PC-9 (cell line): ENCODE measurements at regions not wholly inside any gene's neighbourhood (a gene's known extent, or its start where the extent isn't known, plus 50 kb on each side); places are given as distances from the start of the nearest gene placed in this dataset.

Experiments
- BruUV-seq: library from RNA; stranded (reverse); fragments of 400-500 nt; replicated peaks from 2 replicates; lab custom pipeline; 2021; lab: Mats Ljungman, UMichigan
- CTCF ChIA-PET: fragments of 300-600 bp; sonication (Branson Sonifier 250); formaldehyde crosslinking; loops from one replicate; lab custom pipeline; 2022; ENCODE audit warnings: antibody characterized with exemption; lab: Charles Lee
- POLR2A ChIA-PET: fragments of 300-600 bp; sonication (Branson Sonifier 250); formaldehyde crosslinking; loops from one replicate; lab custom pipeline; 2022; ENCODE audit warnings: antibody characterized with exemption; ENCODE audit not compliant: unreplicated experiment; lab: Charles Lee
- DNase-seq, 2 experiments: peaks; one replicate each; pipeline versions ENCODE4 v3.0.0 to v3.0.0-alpha.2; 2015 to 2022; ENCODE audit warnings: mixed read lengths in 1 of 2
- H2AFZ ChIP-seq: fragments of 200-600 bp; sonication (generic); 2 replicates; pipeline ENCODE4 v1.8.1; 2017; ENCODE audit warnings: antibody characterized with exemption
- H3F3A ChIP-seq: fragments of 200-600 bp; sonication (generic); 2 replicates; pipeline ENCODE4 v1.8.1; 2017; ENCODE audit warnings: antibody characterized with exemption, mild to moderate bottlenecking, low read depth; ENCODE audit not compliant: insufficient read depth
- H3K27ac ChIP-seq: fragments of 200-600 bp; sonication (generic); 2 replicates; pipeline ENCODE4 v1.6.1; 2016; ENCODE audit warnings: mixed run types
- H3K27me3 ChIP-seq: fragments of 200-600 bp; sonication (generic); 2 replicates; pipeline ENCODE4 v1.6.1; 2016; ENCODE audit warnings: low read depth, mixed run types; ENCODE audit not compliant: insufficient read depth
- H3K36me3 ChIP-seq: fragments of 200-600 bp; sonication (generic); 2 replicates; pipeline ENCODE4 v1.6.1; 2016; ENCODE audit warnings: low read depth, mixed run types
- H3K4me1 ChIP-seq: fragments of 200-600 bp; sonication (generic); replicated peaks from 2 replicates; pipeline ENCODE4 v1.6.1; 2016; ENCODE audit warnings: mixed run types; ENCODE audit not compliant: insufficient read depth
- H3K4me2 ChIP-seq: fragments of 200-600 bp; sonication (generic); 2 replicates; pipeline ENCODE4 v1.6.1; 2017; ENCODE audit warnings: mixed run types
- H3K4me3 ChIP-seq: fragments of 200-600 bp; sonication (generic); 2 replicates; pipeline ENCODE4 v1.6.1; 2016; ENCODE audit warnings: mixed run types
- H3K79me2 ChIP-seq: fragments of 200-600 bp; sonication (generic); 2 replicates; pipeline ENCODE4 v1.6.1; 2017; ENCODE audit warnings: low read depth, mixed run types
- H3K9me2 ChIP-seq: fragments of 200-600 bp; sonication (generic); 2 replicates; pipeline ENCODE4 v1.8.1; 2017; ENCODE audit warnings: mild to moderate bottlenecking; ENCODE audit not compliant: insufficient read depth
- H3K9me3 ChIP-seq: fragments of 200-600 bp; sonication (generic); 2 replicates; pipeline ENCODE4 v1.8.1; 2016; ENCODE audit warnings: low read depth; ENCODE audit not compliant: insufficient read depth
- H4K20me1 ChIP-seq: fragments of 200-600 bp; sonication (generic); 2 replicates; pipeline ENCODE4 v1.8.1; 2017; ENCODE audit not compliant: insufficient read depth
- EZH2 ChIP-seq: fragments of 200-600 bp; sonication (generic); IDR thresholded peaks from 2 replicates; pipeline ENCODE4 v1.8.0; 2017; ENCODE audit warnings: antibody characterized with exemption, low read depth
- intact Hi-C: fragments of 100-400 bp; cut with micrococcal nuclease; formaldehyde crosslinking; loops from one replicate; pipeline ENCODE4 v1.10.0; 2022; ENCODE audit not compliant: unreplicated experiment
- TF ChIP-seq, protein P1 (sequence below): fragments of 200-600 bp; sonication (generic); conservative IDR thresholded peaks from 2 replicates; pipeline ENCODE4 v1.6.1; 2017; ENCODE audit warnings: mixed run types, antibody characterized with exemption, mild to moderate bottlenecking, moderate library complexity

DNA sequence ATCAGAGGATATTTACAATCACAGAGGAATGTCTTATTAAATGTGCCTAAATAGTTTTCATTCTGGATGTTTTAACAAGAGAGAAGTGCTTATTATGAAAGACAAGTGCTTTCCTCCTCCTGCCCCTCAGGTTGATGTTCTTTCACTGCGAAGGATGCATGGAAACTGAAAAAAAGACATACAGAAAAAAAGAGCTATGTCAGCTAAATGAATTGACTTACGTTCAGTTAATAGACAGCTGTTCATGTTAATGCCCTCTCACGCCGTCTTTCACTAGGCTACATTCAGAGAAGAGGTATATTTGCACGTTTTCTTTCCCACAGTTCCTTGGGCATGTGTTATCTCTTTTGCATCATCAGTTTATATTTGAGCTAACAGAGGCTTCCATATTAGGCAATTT lies 821.8 kb upstream of the PCDH9 start:
- no peak overlapping the region for H3K27ac ChIP-seq
- no peaks in the 10 kb centered on the region for H3K4me1 ChIP-seq
- no peaks in the 10 kb centered on the region for H3K9me2 ChIP-seq
- ChIA-PET CTCF (no interaction called here), POLR2A (no interaction called here)
- no peaks in the 10 kb centered on the region for H3K36me3 ChIP-seq
- intact Hi-C loops: no loop called here
- no peaks in the 10 kb centered on the region for H4K20me1 ChIP-seq
- H3K4me2 ChIP-seq: no peak overlapping the region
- no peak for TF ChIP-seq EZH2
- TF ChIP-seq, protein P1, sequence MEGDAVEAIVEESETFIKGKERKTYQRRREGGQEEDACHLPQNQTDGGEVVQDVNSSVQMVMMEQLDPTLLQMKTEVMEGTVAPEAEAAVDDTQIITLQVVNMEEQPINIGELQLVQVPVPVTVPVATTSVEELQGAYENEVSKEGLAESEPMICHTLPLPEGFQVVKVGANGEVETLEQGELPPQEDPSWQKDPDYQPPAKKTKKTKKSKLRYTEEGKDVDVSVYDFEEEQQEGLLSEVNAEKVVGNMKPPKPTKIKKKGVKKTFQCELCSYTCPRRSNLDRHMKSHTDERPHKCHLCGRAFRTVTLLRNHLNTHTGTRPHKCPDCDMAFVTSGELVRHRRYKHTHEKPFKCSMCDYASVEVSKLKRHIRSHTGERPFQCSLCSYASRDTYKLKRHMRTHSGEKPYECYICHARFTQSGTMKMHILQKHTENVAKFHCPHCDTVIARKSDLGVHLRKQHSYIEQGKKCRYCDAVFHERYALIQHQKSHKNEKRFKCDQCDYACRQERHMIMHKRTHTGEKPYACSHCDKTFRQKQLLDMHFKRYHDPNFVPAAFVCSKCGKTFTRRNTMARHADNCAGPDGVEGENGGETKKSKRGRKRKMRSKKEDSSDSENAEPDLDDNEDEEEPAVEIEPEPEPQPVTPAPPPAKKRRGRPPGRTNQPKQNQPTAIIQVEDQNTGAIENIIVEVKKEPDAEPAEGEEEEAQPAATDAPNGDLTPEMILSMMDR: no peak
- no peaks in the 10 kb centered on the region for H3K27me3 ChIP-seq
- no peaks in the 10 kb centered on the region for H3F3A ChIP-seq
- BruUV-seq: no TSS peak
- H3K4me3 ChIP-seq: no peak overlapping the region
- H2AFZ ChIP-seq: no peak overlapping the region
- no peak for DNase-seq
- no peaks in the 10 kb centered on the region; the same call in 1 of the 2 replicates for H3K9me3 ChIP-seq
- H3K79me2 ChIP-seq: no peaks in the 10 kb centered on the region

- H3K27ac ChIP-seq: no peak overlapping the region
- H3K4me1 ChIP-seq: no peaks in the 10 kb centered on the region
- H3K36me3 ChIP-seq: no peaks in the 10 kb centered on the region
- no peaks in the 10 kb centered on the region for H3K79me2 ChIP-seq
- H3K9me3 ChIP-seq: no peaks in the 10 kb centered on the region; the same call in 1 of the 2 replicates
- TF ChIP-seq EZH2: no peak
- TF ChIP-seq, protein P1: no peak
- ChIA-PET POLR2A (no interaction called here), CTCF (interaction anchor here (0.6 kb wide), 1 partner anchor 10 kb away, joined by 8 read pairs; no protein-coding TSS in a partner anchor)
- H3F3A ChIP-seq: no peaks in the 10 kb centered on the region
- intact Hi-C loops: no loop called here
- no peaks in the 10 kb centered on the region for H3K9me2 ChIP-seq
- H2AFZ ChIP-seq: no peak overlapping the region
- no peak for DNase-seq
- no peaks in the 10 kb centered on the region for H3K27me3 ChIP-seq
- BruUV-seq: no TSS peak
- H4K20me1 ChIP-seq: no peaks in the 10 kb centered on the region
- no peak overlapping the region for H3K4me2 ChIP-seq
- H3K4me3 ChIP-seq: no peak overlapping the region
Measured at GRCh38 chr13:68050761-68051160, 820.6 kb upstream of the PCDH9 start.

DNA sequence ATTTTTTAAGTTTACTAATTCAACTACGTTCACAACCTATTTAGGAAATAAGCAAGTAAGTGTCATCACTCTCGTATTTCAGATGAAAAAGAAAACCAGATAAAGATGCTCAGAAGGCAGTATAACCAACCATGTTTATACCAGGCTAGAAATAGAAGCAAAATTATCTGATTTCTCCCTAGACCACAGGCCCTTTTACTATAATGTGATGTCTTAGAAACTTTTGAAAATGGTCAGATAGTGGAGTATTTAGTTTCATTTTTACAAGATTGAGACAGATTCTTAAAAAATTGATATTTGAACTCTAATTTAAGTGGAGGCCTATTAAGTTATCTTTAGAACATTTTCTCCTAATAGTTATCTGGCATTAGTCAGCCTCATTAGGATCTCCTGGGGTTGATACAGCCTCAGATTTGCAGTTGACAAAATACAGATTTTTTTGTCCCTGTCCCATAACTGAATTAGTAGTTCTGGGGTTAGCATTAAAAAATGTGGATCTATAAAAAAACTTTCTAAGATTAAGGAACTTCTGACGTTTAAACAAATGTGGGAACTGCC lies 818.7 kb upstream of the PCDH9 start:
- Histone ChIP-seq H3K4me3 (no peak overlapping the region), H3K79me2 (no peaks in the 10 kb centered on the region), H3K4me2 (no peak overlapping the region), H4K20me1 (no peaks in the 10 kb centered on the region), H3K9me3 (no peaks in the 10 kb centered on the region), H3K9me2 (no peaks in the 10 kb centered on the region; the same call in 1 of the 2 replicates), H2AFZ (no peak overlapping the region), H3K27ac (no peak overlapping the region), H3K4me1 (no peaks in the 10 kb centered on the region), H3K36me3 (no peaks in the 10 kb centered on the region), H3F3A (no peaks in the 10 kb centered on the region), H3K27me3 (no peaks in the 10 kb centered on the region)
- intact Hi-C loops: loop anchor here (10.0 kb wide), 1 partner anchor 206 kb away; no protein-coding TSS in a partner anchor
- TF ChIP-seq EZH2: no peak
- TF ChIP-seq, protein P1: no peak
- ChIA-PET CTCF (no interaction called here), POLR2A (interaction anchor here (0.6 kb wide), 1 partner anchor 103 kb away, joined by 4 read pairs; no protein-coding TSS in a partner anchor)
- no peak for DNase-seq
- BruUV-seq: no TSS peak
